ENCODE measurements at regions not wholly inside any gene's neighbourhood (a gene's known extent, or its start where the extent isn't known, plus 50 kb on each side); places are given as distances from the start of the nearest gene placed in this dataset.

GRCh38 chr12:98449584-98449983 lies 65.8 kb upstream of the TMPO start:
- Histone ChIP-seq H3K36me3 (replicated peaks in 1 of 2; ENCODE audit: control insufficient read depth in 1 of 2, insufficient read depth in 2 of 2, low read length in 2 of 2) (no peaks in the 10 kb centered on the region), H3K27ac (ENCODE audit: low read depth in 1 of 2, low read length in 2 of 2) (no peak overlapping the region), H2AFZ (ENCODE audit: insufficient read depth, low read depth, low read length, poor library complexity, severe bottlenecking) (no peak overlapping the region), H4K20me1 (ENCODE audit: insufficient read depth, low read length) (no peaks in the 10 kb centered on the region), H3K79me2 (ENCODE audit: insufficient read depth, low read length) (peaks cover 2% of the 10 kb centered on the region), H3K4me1 (ENCODE audit: control insufficient read depth in 1 of 2, insufficient read depth in 2 of 2, low read length in 2 of 2) (peaks cover 55 to 71% of the 10 kb centered on the region in 2 donors), H3K27me3 (ENCODE audit: control insufficient read depth in 2 of 2, insufficient read depth in 2 of 2, low read length in 2 of 2) (no peaks in the 10 kb centered on the region), H3K4me3 (replicated peaks in 1 of 3; ENCODE audit: low read depth in 2 of 3, low read length in 3 of 3) (no peak overlapping the region), H3K4me2 (replicated peaks; ENCODE audit: extremely low read depth, low read length, poor library complexity, severe bottlenecking) (no peak overlapping the region), H3K9ac (ENCODE audit: insufficient read depth, low read length, poor library complexity, severe bottlenecking) (no peak overlapping the region), H3K9me3 (replicated peaks in 1 of 2; ENCODE audit: control insufficient read depth in 1 of 2, insufficient read depth in 1 of 2, low read length in 2 of 2) (no peaks in the 10 kb centered on the region)
- Mint-ChIP-seq H3K9me3 (peaks cover 0 to 7% (median 2%) of the 10 kb centered on the region in 7 donors), H3K4me3 (no peak overlapping the region), H3K36me3 (peaks cover 8 to 12% of the 10 kb centered on the region in 2 donors), H3K4me1 (peaks cover 56% of the 10 kb centered on the region), H3K27me3 (ENCODE audit: low read depth in 3 of 3) (peaks cover 2 to 3% (median 2%) of the 10 kb centered on the region in 3 donors), H3K27ac (no peak overlapping the region)
- WGBS (ENCODE audit: insufficient coverage) = 100% methylated on average over 1 of the region's 3 CpGs
- TF ChIP-seq, protein P1, sequence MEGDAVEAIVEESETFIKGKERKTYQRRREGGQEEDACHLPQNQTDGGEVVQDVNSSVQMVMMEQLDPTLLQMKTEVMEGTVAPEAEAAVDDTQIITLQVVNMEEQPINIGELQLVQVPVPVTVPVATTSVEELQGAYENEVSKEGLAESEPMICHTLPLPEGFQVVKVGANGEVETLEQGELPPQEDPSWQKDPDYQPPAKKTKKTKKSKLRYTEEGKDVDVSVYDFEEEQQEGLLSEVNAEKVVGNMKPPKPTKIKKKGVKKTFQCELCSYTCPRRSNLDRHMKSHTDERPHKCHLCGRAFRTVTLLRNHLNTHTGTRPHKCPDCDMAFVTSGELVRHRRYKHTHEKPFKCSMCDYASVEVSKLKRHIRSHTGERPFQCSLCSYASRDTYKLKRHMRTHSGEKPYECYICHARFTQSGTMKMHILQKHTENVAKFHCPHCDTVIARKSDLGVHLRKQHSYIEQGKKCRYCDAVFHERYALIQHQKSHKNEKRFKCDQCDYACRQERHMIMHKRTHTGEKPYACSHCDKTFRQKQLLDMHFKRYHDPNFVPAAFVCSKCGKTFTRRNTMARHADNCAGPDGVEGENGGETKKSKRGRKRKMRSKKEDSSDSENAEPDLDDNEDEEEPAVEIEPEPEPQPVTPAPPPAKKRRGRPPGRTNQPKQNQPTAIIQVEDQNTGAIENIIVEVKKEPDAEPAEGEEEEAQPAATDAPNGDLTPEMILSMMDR (IDR thresholded peaks at IDR 0.05) = no peak
- DNase-seq = no peak
- intact Hi-C loops (cut with micrococcal nuclease) = no loop called here

GRCh38 chr12:98453070-98453469 lies 62.3 kb upstream of the TMPO start:
- peaks cover 15 to 26% of the 10 kb centered on the region in 2 donors for H3K36me3 Mint-ChIP-seq
- peaks cover 0 to 6% of the 10 kb centered on the region in 2 donors for H3K9me3 ChIP-seq (replicated peaks in 1 of 2; ENCODE audit: control insufficient read depth in 1 of 2, insufficient read depth in 1 of 2, low read length in 2 of 2)
- no peak overlapping the region for H3K4me3 ChIP-seq (replicated peaks in 1 of 3; ENCODE audit: low read depth in 2 of 3, low read length in 3 of 3)
- intact Hi-C loops (cut with micrococcal nuclease) = no loop called here
- TF ChIP-seq, protein P1 (IDR thresholded peaks at IDR 0.05) = no peak
- no peak overlapping the region for H3K4me2 ChIP-seq (replicated peaks; ENCODE audit: extremely low read depth, low read length, poor library complexity, severe bottlenecking)
- H2AFZ ChIP-seq (ENCODE audit: insufficient read depth, low read depth, low read length, poor library complexity, severe bottlenecking) = no peak overlapping the region
- no peak for DNase-seq
- WGBS (ENCODE audit: insufficient coverage) = 100% methylated on average over 2 of the region's 4 CpGs
- H4K20me1 ChIP-seq (ENCODE audit: insufficient read depth, low read length) = no peaks in the 10 kb centered on the region
- peaks cover 4 to 8% (median 7%) of the 10 kb centered on the region in 3 donors for H3K27me3 Mint-ChIP-seq (ENCODE audit: low read depth in 3 of 3)
- H3K9ac ChIP-seq (ENCODE audit: insufficient read depth, low read length, poor library complexity, severe bottlenecking) = no peak overlapping the region
- peak overlapping the region in 1 of 7 donors; percentile 48 for H3K27ac Mint-ChIP-seq
- H3K36me3 ChIP-seq (replicated peaks in 1 of 2; ENCODE audit: control insufficient read depth in 1 of 2, insufficient read depth in 2 of 2, low read length in 2 of 2) = no peaks in the 10 kb centered on the region
- H3K27ac ChIP-seq (ENCODE audit: low read depth in 1 of 2, low read length in 2 of 2) = no peak overlapping the region
- H3K79me2 ChIP-seq (ENCODE audit: insufficient read depth, low read length) = peaks cover 19% of the 10 kb centered on the region
- peaks cover 52 to 62% of the 10 kb centered on the region in 2 donors for H3K4me1 ChIP-seq (ENCODE audit: control insufficient read depth in 1 of 2, insufficient read depth in 2 of 2, low read length in 2 of 2)
- peaks cover 2 to 17% (median 11%) of the 10 kb centered on the region in 7 donors for H3K9me3 Mint-ChIP-seq
- H3K4me3 Mint-ChIP-seq = no peak overlapping the region
- H3K27me3 ChIP-seq (ENCODE audit: control insufficient read depth in 2 of 2, insufficient read depth in 2 of 2, low read length in 2 of 2) = no peaks in the 10 kb centered on the region
- H3K4me1 Mint-ChIP-seq = peaks cover 46% of the 10 kb centered on the region
